ENCODE measurements at regions not wholly inside any gene's neighbourhood (a gene's known extent, or its start where the extent isn't known, plus 50 kb on each side); places are given as distances from the start of the nearest gene placed in this dataset.
"Not testable (repeated sequence)": the region's sequence is repeated elsewhere in the genome, so short reads cannot be mapped to it uniquely, and the experiment has no call there.

DNA sequence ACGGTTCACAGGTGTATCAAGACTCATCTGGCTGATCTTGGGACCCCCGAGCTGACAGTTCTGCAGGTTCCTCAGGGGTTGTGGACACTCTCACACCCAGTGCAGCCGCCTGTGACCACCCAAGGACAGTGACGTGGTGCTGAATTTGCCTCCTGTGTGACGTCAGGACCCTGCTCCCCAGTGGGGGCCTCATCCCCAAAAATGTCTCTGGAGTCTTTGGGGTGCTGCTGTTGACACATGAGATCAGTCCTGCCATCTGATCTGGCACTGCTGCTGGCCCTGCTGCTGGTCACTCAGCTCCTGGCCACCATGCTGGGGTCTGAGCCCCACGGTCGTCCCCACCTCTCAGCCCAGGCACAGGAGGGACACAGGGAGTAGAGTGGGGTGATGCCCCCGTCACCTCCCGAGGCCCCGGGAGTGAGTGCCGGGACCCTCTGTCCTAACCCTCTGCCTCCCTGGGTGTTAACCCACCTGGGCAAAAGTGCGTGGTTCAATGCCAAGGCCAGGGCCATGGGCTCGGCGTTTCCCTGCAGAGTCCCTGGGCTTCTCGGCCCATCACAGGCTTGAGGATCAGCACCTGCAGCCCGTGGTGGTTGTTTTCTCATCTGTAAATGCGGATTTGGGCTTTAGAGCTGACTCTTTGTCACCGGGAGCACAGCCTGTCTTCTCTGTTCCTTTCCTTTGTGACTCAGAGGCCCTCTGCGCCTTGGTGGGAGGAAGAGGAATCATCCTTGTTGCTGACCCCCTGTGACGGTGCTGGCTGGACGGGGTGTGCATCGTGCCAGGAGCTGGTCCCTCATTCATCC is 366.0 kb upstream of the SFSWAP start:
- TF ChIP-seq, protein P1, sequence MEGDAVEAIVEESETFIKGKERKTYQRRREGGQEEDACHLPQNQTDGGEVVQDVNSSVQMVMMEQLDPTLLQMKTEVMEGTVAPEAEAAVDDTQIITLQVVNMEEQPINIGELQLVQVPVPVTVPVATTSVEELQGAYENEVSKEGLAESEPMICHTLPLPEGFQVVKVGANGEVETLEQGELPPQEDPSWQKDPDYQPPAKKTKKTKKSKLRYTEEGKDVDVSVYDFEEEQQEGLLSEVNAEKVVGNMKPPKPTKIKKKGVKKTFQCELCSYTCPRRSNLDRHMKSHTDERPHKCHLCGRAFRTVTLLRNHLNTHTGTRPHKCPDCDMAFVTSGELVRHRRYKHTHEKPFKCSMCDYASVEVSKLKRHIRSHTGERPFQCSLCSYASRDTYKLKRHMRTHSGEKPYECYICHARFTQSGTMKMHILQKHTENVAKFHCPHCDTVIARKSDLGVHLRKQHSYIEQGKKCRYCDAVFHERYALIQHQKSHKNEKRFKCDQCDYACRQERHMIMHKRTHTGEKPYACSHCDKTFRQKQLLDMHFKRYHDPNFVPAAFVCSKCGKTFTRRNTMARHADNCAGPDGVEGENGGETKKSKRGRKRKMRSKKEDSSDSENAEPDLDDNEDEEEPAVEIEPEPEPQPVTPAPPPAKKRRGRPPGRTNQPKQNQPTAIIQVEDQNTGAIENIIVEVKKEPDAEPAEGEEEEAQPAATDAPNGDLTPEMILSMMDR (IDR thresholded peaks at IDR 0.05; ENCODE audit: low read depth, low read length), result not testable (repeated sequence)
- not testable (repeated sequence) for TF ChIP-seq POLR2A (IDR thresholded peaks at IDR 0.05; ENCODE audit: extremely low read depth, insufficient read length); MYC (IDR thresholded peaks at IDR 0.05; ENCODE audit: low read depth, low read length)

Data from NB4 (cell line).